Medulla oblongata (tissue), 1 donor: ENCODE measurements at regions not wholly inside any gene's neighbourhood (a gene's known extent, or its start where the extent isn't known, plus 50 kb on each side); places are given as distances from the start of the nearest gene placed in this dataset.
"Not testable (repeated sequence)": the region's sequence is repeated elsewhere in the genome, so short reads cannot be mapped to it uniquely, and the experiment has no call there.

Experiments used
- DNase-seq: peaks from one replicate; pipeline ENCODE4 v3.0.0-alpha.2; 2015; ENCODE audit errors: extremely low spot score

DNA sequence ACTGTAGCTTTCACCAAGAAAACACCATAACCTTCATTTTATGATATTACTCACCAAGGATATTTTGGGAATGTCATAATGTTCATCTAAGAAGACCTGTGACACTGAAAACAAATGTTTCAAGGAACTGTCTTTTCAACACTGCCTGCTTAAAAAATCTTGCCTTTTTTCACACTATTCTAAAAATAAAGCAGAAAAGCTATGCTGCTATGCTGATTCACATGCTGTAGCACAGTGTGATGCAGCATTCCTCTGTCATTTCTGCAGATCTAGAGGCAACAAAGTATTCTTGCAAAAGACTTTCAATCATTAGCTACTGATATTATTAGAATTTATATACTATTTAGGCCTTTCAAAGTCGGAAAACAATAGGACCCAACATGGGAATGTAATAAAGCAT is 525.7 kb downstream of the UQCRFS1 start:
- no peak for DNase-seq

DNA sequence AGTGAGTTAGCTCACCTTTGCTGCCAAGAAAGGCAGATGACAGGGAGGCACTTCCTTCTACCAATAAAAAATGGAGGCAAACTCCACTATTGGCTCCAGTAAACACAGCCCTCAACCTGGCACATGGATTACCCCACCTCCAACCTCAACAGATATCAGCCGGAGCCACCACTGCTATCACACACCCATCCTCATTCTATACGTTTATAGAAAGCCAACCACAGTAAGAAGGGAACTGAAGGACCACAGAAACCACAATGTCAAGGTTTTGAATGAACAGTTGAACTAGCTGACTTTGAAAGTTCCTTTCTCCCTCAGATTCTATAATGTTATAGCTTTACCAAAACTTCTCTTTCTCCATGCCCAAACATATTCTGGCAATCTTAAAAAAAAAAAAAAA is 526.2 kb downstream of the UQCRFS1 start:
- no peak for DNase-seq

DNA sequence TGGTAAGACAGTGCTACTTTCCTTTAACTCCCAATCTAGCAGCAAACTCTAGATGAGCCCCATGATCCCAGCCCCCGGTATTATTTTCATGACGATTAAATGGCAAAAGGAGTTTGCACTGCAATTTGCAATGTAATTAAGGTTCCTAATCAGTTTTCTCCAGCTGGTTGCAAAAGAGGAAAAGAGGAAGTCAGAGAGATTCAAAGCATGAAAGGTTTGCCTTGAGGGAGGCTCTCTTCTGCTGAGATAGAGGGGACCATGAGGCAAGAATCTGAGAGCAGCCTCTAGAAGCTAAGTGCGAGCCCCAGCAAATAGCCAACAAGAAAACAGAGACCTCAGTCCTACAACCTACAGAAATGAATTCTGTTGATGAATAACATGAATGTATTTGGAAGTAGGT is 527.1 kb downstream of the UQCRFS1 start:
- DNase-seq, result no peak

DNA sequence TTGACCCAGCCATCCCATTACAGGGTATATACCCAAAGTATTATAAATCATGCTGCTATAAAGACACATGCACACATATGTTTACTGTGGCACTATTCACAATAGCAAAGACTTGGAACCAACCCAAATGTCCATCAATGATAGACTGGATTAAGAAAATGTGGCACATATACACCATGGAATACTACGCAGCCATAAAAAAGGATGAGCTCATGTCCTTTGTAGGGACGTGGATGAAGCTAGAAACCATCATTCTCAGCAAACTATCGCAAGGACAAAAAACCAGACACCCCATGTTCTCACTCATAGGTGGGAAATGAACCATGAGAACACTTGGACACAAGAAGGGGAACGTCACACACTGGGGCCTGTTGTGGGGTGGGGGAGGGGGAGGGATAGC is 527.9 kb downstream of the UQCRFS1 start:
- DNase-seq, result not testable (repeated sequence)

DNA sequence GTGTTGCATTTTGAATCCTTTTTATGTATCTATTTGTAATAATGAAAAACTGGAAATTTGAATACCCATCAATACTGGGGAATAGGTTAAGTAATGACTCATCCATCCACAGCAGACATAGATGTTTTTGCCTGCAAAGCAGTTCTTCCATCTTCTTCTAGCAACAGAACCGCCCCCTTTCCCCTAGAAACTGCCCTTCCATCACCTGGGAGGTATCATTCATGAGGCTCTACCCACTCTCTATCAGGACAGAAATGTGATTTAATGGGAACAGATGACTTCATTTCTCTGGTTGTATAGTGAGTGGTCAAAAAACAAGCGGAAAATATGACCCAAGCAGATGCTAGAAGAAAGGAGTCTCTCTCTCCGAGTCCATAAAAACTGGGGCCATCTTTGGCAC is 532.8 kb downstream of the UQCRFS1 start:
- DNase-seq, result no peak

DNA sequence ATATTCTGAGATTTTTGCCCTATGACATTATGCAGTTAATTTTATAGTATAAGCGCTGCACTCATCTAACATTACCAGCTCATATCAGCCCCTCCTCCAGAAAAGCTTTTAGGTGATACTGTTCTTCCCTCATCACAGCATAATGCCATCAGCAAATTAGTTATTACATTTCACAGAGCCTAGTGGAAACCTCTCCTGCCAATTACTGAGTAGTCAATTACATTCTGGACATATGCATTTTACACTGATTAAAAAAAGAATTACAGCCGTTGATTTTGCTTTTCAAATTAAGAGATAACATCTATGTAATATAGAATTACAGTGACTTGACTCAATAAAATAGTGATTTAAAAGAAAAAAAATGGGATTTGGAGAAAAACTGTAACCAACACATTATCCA is 542.1 kb downstream of the UQCRFS1 start:
- no peak for DNase-seq

DNA sequence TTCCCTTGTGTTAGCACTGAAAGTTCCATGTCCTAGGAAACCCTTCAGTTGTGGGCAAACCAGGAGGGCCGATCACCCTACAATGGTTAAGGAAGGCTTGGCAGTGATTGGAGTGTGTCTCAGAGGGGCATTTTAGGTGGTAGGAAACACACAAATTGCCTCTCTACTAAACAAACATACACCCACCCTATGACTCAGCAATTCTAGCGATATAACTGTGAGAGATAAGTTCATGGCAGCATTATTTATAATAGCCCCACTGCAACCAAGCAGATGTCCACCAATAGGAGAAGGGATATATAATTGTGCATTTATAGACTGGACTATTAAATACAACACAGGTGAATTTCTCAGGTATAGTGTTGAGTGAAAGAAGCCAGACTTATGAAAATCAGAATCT is 543.1 kb downstream of the UQCRFS1 start:
- DNase-seq, result no peak

DNA sequence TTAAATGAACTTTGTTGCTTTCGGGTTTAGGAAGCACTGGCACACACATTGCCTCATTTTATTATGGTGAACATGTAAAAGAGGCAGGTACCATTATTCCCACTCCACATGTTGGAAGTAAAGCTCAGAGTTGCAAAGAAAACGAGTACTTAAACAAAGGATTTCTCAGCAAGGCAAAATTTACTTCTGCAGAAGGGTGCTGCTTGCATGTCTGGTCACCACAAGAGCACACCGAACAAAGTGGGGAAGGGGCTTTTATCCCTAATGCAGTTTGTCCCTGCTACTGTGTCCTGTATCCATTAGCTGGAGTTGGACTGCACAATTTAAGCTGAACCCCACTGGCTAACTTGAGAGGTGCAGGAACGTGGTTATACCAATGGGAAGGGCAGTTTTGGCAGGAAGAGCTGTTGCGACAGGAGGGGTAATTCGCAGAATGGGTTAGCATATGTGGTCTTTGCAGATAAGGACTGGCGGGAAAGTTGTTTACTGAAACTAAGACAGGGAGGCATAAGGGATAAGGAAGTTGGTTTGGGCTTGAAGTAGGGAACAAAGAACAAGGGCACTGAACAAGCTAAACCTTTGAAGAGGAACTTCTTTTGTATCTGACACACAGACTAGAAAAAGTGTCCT is 545.5 kb downstream of the UQCRFS1 start:
- DNase-seq, result no peak

DNA sequence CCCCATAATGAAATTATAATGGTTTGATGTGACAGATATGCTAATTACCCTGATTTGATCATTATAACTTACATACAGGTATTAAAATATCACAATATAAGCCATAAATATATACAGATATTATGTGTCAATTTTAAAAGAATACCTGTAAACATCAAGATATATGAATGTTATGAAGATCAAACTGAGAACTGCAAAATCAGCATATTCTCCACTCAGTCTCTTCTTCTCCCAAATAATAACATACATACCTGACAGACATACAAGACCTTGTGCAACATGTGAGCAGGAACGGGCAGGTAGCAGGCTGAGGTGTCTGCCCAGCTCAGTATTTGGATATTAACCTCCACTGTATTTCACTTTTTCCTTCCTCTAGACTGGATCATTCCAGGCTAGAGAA is 547.2 kb downstream of the UQCRFS1 start:
- no peak for DNase-seq

DNA sequence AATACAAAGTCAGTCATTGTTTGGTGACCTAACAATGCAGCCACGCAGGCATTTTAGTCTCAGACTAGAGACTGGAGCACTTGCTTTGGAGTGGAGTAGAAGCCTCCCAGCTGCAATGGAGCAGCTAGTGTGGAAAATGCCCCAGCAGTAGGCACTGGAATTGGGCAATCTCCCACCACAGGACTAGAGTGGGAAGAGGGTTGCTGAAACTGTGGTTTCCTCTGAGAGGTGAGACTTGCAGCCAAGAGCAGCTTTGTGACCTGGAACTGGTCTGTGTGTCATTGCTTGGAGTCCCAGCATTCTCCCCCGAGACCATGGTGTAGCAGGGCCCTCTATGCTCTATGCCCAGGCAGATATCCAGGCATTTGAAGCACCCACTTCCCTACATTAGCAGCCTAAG is 556.3 kb downstream of the UQCRFS1 start:
- no peak for DNase-seq

DNA sequence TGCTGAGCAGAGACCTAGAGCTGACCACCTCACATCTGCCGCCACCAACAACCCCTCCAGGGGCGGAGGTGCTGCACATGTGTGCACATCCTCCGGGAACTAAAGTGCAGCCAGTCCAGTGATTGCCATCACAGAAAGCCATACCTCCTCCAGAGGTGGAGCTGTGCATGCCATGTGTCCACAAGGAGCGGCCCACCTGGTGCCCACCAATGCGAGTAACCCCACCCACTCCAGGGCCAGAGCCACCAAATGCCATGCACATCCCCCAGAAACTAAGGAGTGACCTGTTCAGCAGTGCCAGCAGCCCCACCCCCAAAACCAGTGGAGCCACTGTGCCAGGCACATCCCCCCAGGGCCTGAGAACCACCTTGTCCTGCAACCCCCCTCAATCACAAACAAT is 557.9 kb downstream of the UQCRFS1 start:
- DNase-seq, result no peak

DNA sequence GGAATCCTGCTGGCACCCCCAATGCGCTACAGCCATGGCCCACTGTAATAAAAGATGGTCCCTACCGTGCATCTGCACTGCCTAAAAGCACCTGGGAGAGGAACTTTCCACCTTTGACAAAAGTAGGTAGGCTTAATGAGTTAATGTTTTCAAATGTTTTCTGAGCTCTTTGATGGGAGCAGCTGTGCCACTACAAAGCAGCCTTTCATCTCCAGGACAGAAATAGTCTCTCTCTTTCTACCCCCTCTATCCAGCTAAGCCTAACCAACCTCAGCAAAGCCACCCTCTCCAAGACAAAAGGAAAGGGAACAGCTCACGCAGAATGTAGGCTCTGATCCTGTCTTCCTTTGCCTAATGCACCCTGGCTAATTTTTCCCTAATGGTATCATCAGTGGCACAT is 560.2 kb downstream of the UQCRFS1 start:
- DNase-seq, result peak; percentile 44

DNA sequence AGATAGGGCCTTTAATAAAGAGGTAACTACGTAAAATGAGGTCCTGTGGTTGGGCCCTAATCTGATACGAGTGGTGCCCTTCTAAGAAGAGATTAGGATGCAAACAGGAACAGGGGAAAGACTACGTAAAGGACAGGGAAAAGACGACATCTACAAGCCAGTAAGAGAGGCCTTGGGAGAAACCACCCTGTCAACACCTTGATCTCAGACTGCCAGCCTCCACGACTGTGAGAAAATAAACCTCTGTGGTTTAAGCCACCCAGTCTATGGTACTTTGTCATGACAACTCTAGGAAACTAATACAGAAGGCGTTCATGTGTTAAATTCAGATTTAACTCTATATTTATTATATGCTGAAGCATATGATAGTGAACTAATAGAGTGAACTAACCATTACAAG is 566.3 kb downstream of the UQCRFS1 start:
- DNase-seq, result no peak

DNA sequence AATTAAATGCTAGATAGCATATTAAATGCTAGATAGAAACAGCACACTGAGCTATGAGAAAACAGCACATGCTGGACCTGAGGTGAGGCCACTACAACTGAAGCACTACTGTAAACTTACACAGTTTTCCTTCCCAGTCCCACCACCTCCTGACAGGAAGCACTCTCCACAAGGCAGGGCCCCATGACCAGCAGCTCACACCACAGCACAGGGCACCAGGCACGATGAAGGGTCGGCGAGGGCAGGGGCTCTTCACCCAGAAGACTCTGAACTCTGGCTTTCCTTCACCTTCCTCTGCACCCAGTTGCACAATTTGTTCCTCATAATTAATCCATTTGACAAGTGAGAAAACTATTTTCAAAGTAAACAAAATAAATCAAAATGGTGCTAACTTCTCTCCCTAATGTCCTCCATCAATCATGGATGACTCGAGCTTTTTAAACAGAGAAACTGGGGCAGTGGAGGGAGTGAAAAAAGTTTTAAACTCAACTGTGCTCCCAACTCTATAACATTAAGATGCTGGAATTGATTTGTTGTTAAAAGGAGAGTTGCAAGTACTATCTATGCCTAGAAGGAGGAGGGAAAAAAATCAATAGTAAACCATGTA is 568.7 kb downstream of the UQCRFS1 start:
- DNase-seq, result no peak

DNA sequence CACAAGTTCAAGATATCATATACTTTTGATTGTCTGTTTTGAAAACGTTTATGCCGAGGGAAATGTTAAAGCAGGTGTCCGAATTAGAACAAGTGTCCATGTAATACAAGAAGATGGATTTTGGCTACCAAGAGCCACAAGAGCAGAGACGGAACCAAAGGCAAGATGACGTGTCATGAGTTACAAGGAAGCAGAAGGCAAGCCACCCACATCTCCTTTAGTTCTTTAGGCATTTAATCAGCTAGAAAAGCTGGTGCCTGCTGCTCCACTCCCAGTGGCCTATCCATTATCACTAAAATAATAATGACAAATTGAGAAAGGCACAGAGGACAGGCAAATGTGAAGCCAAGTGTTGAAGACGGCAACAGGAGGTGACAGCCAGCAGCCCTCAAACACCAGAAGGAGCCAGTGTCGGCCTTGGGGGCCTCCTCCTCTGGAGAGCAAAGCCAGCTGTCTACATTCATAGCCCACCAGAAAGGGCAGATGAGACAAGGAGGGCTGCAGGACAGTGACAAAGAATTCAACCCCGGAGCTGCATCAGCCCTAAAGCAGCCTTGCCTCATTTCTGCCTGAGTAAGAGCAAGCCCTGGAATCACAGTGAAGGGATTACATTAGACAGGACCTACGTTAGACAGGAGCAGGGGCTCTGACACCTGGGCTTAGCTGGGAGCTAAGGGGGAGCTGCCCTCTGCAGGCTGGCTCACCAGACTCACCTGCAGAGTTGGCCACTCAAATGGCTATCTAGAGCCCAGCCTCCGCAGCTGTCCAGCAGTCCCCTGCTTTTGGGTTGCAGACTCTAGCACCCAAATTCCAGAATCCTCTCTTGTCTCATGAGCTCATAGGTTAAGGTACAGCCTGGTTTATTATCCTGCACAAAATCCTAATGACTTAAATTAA is 569.9 kb downstream of the UQCRFS1 start:
- DNase-seq, result no peak

DNA sequence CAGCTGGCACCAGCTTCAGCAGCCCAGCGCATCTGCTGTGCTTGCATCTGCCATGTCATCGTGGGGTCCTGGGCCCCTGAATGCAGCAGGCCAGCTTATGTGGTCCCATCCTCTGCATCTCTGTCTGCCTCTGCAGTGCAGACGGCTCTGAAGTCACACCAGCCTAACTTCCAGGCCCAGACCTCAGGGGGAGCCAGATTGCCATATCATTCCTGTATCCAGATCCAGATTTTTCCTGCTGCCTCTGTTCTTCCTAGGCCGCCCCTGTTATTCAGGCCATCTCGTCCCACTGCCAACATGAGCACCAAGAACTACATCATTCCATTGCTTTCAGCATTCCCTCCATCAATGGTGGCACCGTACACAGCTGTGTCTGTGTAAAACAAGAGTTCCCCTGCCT is 571.6 kb downstream of the UQCRFS1 start:
- no peak for DNase-seq

DNA sequence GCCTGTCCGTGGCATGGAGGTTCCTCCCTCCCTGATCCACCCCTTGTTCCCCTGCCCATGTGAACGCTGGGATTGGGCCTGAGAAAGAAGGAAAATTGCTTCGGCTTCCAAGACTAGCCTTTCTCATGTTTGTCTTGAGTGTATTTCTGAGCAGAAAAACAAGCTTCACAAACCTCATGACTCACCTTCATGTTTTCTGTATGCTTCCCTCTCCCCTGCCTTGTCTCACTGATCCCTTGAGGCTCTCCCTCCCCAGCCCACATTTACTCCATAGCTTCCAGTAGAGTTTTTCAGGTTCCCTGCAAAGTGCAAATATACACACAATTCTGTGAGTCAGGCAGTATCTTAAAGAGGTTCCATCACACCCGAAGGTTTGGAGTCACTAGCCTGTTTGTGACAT is 572.4 kb downstream of the UQCRFS1 start:
- DNase-seq, result no peak

DNA sequence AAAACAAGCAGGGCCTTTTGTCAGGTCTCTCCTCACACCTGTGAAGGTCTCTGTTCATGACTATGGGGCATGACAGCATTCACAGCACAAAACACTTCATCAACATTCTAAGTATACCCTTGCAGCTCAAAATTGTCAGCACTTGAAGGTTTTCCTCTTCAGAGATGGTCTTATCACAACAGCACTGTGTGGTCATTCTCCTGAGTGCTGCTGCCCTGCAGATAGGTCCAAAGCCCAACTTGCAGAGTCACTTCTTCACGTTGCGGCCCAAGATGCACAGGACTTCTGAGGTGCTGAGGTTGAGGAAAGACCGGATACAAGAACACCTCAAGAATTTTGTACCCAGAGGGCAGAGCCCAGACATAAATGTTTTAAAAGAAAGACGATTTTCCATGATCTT is 574.5 kb downstream of the UQCRFS1 start:
- no peak for DNase-seq

DNA sequence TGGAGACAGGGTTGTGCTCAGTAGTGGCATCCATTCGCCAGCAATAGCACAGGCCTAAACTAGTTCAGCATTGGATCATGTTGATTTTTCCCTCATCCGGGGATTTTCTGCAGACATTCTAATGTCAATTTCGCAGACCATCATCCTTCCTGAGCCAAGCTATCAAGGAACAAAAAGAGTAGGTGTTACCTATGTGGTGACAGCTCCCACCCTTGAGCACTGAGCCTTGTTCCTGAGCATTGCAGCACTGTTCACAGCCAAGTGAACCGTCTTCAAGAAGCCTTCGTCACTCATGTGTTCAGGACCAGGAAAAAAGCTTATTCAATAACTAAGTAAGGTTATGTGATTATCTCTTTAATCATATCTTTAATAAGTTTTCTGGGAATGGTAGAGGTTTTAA is 576.2 kb downstream of the UQCRFS1 start:
- DNase-seq, result no peak

DNA sequence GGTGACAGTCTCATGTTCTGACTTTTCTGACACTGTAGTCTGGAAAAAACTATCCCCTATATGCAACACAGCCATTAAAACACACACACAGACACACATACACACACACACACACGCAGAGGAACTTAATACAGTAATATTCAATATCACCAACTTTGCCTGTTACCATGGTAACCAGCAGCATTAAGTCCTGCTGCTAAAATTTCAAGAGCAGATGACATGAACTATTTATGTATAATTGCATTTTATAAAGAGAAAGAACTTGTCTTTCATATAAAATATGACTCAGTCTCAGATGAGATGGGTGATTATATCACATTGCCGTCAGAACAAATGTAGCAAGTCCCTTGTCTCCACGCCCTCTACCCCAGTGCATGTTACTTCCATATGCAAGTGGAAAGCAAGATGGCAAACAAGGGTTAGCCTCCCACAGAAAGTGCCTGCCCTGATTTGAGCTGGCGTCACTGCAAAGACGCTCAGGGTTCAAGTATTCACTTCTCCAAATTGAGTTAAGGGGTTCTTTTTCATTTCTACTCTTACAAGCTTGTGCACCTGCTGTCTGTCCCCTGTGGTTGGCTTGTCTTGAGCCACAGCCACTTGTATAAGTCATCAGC is 576.8 kb downstream of the UQCRFS1 start:
- DNase-seq, result no peak

DNA sequence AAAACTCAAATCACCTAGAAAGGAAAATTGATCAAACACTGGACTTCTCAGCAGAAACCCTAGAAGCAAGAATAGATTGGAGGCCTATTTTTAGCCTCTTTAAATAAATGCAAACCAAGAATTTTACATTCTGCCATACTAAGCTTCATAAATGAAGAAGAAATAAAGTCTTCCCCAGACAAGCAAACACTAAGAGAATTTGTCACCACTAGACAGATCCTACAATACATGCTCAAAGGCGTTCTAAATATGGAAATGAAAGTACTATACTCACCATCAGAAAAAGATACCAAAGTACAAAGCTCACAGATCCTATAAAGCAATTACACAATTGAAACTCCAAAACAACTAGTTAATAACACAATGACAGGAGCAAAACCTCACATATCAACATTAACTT is 578.1 kb downstream of the UQCRFS1 start:
- DNase-seq, result no peak

DNA sequence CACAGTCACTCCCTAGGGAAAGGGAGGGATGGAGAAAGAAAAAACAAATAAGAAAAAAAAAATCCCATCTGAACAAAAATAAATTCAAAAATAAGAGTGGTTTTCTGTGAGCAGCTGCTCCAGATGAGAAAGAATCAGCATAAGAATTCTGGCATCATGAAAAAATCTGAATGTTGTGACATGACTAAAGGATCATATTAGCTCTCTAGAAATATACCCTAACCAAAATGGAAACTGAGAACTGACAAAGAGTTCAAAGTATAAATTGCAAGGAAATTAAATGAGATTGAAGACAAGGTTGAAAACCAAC is 579.0 kb downstream of the UQCRFS1 start:
- DNase-seq, result no peak
